ENCODE measurements at regions not wholly inside any gene's neighbourhood (a gene's known extent, or its start where the extent isn't known, plus 50 kb on each side); places are given as distances from the start of the nearest gene placed in this dataset.

DNA sequence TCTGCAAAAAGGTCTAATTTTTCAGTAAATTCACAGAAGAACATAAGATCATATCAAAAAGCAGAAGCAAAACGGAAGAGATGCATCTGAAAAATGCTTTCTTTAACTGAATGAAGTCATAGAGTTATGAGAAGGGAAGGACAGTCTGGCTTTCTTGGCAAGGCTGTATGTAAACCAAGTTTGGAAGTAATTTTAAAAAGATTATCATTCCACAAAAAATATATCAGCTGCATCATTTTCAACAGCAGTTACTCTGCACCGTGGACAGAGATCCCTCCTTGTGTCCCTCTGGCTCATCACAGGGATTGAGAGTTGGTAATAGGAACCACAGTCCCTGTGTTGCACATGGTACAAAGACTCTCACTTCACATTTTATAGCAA is 258.5 kb downstream of the HIVEP2 start:
- TF ChIP-seq POLR2A (IDR thresholded peaks at IDR 0.05), result no peak
- TF ChIP-seq, protein P1, sequence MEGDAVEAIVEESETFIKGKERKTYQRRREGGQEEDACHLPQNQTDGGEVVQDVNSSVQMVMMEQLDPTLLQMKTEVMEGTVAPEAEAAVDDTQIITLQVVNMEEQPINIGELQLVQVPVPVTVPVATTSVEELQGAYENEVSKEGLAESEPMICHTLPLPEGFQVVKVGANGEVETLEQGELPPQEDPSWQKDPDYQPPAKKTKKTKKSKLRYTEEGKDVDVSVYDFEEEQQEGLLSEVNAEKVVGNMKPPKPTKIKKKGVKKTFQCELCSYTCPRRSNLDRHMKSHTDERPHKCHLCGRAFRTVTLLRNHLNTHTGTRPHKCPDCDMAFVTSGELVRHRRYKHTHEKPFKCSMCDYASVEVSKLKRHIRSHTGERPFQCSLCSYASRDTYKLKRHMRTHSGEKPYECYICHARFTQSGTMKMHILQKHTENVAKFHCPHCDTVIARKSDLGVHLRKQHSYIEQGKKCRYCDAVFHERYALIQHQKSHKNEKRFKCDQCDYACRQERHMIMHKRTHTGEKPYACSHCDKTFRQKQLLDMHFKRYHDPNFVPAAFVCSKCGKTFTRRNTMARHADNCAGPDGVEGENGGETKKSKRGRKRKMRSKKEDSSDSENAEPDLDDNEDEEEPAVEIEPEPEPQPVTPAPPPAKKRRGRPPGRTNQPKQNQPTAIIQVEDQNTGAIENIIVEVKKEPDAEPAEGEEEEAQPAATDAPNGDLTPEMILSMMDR (IDR thresholded peaks at IDR 0.05), result no peak

Measured in thyroid gland (tissue), 4 donors.